B cell (primary cell): ENCODE measurements at regions not wholly inside any gene's neighbourhood (a gene's known extent, or its start where the extent isn't known, plus 50 kb on each side); places are given as distances from the start of the nearest gene placed in this dataset.

Experiments
- ATAC-seq: fragments of 200-7000 bp; cut with Tn5 transposase; one replicate; pipeline ENCODE4 v1.10.0; 2021; ENCODE audit warnings: low read depth, mild to moderate bottlenecking, moderate number of reproducible peaks, moderate library complexity
- CTCF ChIA-PET: fragments of 350-600 bp; sonication (Branson Sonifier 250); formaldehyde crosslinking; loops from one replicate; lab custom pipeline; 2021; ENCODE audit warnings: antibody characterized with exemption, inconsistent platforms; lab: Charles Lee
- POLR2A ChIA-PET: fragments of 350-600 bp; sonication (Branson Sonifier 250); formaldehyde crosslinking; loops from one replicate; lab custom pipeline; 2021; ENCODE audit warnings: antibody characterized with exemption; lab: Charles Lee
- DNase-seq: peaks from one replicate; pipeline ENCODE4 v3.0.0; 2013
- H2AFZ ChIP-seq: 2 replicates; pipeline ENCODE4 v1.6.1; 2012; ENCODE audit warnings: mild to moderate bottlenecking, low read depth, low read length; ENCODE audit not compliant: insufficient read depth, poor library complexity, severe bottlenecking
- H3K27ac ChIP-seq, 2 donors: 1 replicate in 1 of 2; 2 replicates in 1 of 2; pipeline ENCODE4 v1.5.1; 2012 to 2013; ENCODE audit warnings: low read length in 2 of 2, mild to moderate bottlenecking in 2 of 2, moderate library complexity in 1 of 2
- H3K27me3 ChIP-seq, 4 experiments: fragments of 200-600 bp in 1 of 4; sonication (generic) in 1 of 4; replicated peaks in 1 of 4; 1 replicate in 2 of 4; 2 replicates in 2 of 4; pipeline versions ENCODE4 v1.6.1 to v1.7.0; 2013 to 2016; ENCODE audit warnings: low read length in 3 of 4, mild to moderate bottlenecking in 2 of 4, mixed read lengths in 1 of 4, moderate library complexity in 1 of 4; ENCODE audit not compliant: insufficient read depth in 4 of 4, control insufficient read depth in 3 of 4; ENCODE audit errors: control extremely low read depth in 1 of 4
- H3K36me3 ChIP-seq, 2 experiments: replicated peaks in 1 of 2; 1 replicate in 1 of 2; 2 replicates in 1 of 2; pipeline versions ENCODE4 v1.6.1 to v1.7.1; 2013; ENCODE audit warnings: low read length in 1 of 2; ENCODE audit not compliant: insufficient read depth in 2 of 2, control insufficient read depth in 1 of 2; ENCODE audit errors: control extremely low read depth in 1 of 2, extremely low read depth in 1 of 2
- H3K4me1 ChIP-seq, 2 donors: fragments of 200-600 bp in 1 of 2; sonication (generic) in 1 of 2; 1 replicate in 1 of 2; 2 replicates in 1 of 2; pipeline versions ENCODE4 v1.5.1 to v1.6.1; 2013 to 2017; ENCODE audit warnings: low read length in 2 of 2; ENCODE audit not compliant: control insufficient read depth in 2 of 2, insufficient read depth in 2 of 2
- H3K4me2 ChIP-seq: replicated peaks from 2 replicates; pipeline ENCODE3; 2012; ENCODE audit warnings: mild to moderate bottlenecking, low read depth, low read length; ENCODE audit not compliant: poor library complexity, severe bottlenecking
- H3K4me3 ChIP-seq, 5 experiments: fragments of 200-600 bp in 1 of 5; sonication (generic) in 1 of 5; 1 replicate in 3 of 5; 2 replicates in 2 of 5; pipeline versions ENCODE4 v1.5.1 to v1.7.0; 2011 to 2016; ENCODE audit warnings: low read length in 4 of 5, mild to moderate bottlenecking in 4 of 5, low read depth in 2 of 5, control low read depth in 1 of 5, moderate library complexity in 1 of 5; ENCODE audit not compliant: insufficient read depth in 1 of 5; ENCODE audit errors: control extremely low read depth in 1 of 5, extremely low read depth in 1 of 5
- H3K79me2 ChIP-seq: fragments of 200-600 bp; sonication (generic); one replicate; pipeline ENCODE4 v1.6.0; 2016; ENCODE audit warnings: low read length; ENCODE audit not compliant: control insufficient read depth, insufficient read depth
- H3K9ac ChIP-seq: fragments of 200-600 bp; sonication (generic); 2 replicates; pipeline ENCODE4 v1.6.1; 2017; ENCODE audit warnings: mild to moderate bottlenecking, low read length, moderate library complexity
- H3K9me3 ChIP-seq, 3 donors: one replicate each; pipeline versions ENCODE4 v1.6.1 to v1.7.1; 2013; ENCODE audit warnings: low read length in 2 of 3; ENCODE audit not compliant: control insufficient read depth in 2 of 3, insufficient read depth in 1 of 3; ENCODE audit errors: control extremely low read depth in 1 of 3
- H4K20me1 ChIP-seq: 2 replicates; pipeline ENCODE4 v1.6.0; 2012; ENCODE audit warnings: mild to moderate bottlenecking, low read length; ENCODE audit not compliant: insufficient read depth, control insufficient read depth, poor library complexity, severe bottlenecking
- H3K27ac Mint-ChIP-seq: one replicate; pipeline ENCODE4 v1.8.0; 2021; ENCODE audit warnings: mixed read lengths
- H3K27me3 Mint-ChIP-seq: one replicate; pipeline ENCODE4 v1.8.0; 2021; ENCODE audit warnings: mixed read lengths
- H3K4me1 Mint-ChIP-seq: one replicate; pipeline ENCODE4 v1.8.0; 2021; ENCODE audit warnings: mixed read lengths
- H3K4me3 Mint-ChIP-seq: one replicate; pipeline ENCODE4 v1.8.0; 2021; ENCODE audit warnings: mixed read lengths
- H3K9me3 Mint-ChIP-seq: one replicate; pipeline ENCODE4 v1.8.0; 2022; ENCODE audit warnings: mixed read lengths; ENCODE audit not compliant: insufficient read depth
- EZH2 ChIP-seq: IDR thresholded peaks from 2 replicates; pipeline ENCODE4 v1.6.1; 2012; ENCODE audit warnings: borderline replicate concordance, low read depth, mild to moderate bottlenecking, moderate library complexity, low read length; ENCODE audit not compliant: insufficient read depth, poor library complexity, severe bottlenecking
- WGBS: methylation state at CpG from one replicate; pipeline ENCODE4 v1.1.5; 2013; ENCODE audit warnings: missing lambda C conversion rate; ENCODE audit not compliant: insufficient coverage; 5-methylcytosine and 5-hydroxymethylcytosine counted together
- intact Hi-C: fragments of 100-400 bp; cut with micrococcal nuclease; formaldehyde crosslinking; loops from one replicate; pipeline ENCODE4 v1.10.0; 2022
- TF ChIP-seq, protein P1 (sequence below): fragments of 200-600 bp; IDR thresholded peaks from one replicate; pipeline ENCODE4 v1.8.0; 2022; ENCODE audit warnings: antibody characterized with exemption, mild to moderate bottlenecking

DNA sequence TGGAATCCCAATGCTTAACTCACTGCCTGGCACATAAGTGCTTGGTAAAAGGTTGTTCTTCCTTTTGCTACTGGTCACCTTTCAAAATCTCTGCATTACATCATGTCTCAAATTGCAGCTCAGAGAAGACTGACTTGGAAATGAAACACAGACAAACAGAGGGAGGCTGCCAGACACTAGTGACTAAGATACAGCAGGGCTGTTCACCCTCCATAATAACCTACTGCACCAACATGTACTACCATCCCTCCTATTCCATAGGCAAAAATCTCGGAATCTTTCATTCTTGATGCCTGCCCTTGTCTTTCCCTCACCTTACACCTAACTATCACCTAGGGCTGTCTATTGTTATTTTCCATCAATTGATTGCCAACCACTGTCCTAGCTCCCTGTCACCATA, 502.3 kb upstream of the ADAMTS9 start:
- POLR2A ChIA-PET: no interaction called here
- DNase-seq (no peak), ATAC-seq (no peak)
- peaks cover 7% of the 10 kb centered on the region for H3K9me3 Mint-ChIP-seq
- no peaks in the 10 kb centered on the region for H3K9me3 ChIP-seq
- H3K4me2 ChIP-seq: no peak overlapping the region
- no peaks in the 10 kb centered on the region for H3K79me2 ChIP-seq
- no peak overlapping the region for H3K4me3 ChIP-seq
- WGBS: 80% methylated on average over 1 of the region's 1 CpG
- no peak overlapping the region for H2AFZ ChIP-seq
- no peak overlapping the region for H3K4me3 Mint-ChIP-seq
- intact Hi-C loops: no loop called here
- no peak for TF ChIP-seq EZH2
- TF ChIP-seq, protein P1, sequence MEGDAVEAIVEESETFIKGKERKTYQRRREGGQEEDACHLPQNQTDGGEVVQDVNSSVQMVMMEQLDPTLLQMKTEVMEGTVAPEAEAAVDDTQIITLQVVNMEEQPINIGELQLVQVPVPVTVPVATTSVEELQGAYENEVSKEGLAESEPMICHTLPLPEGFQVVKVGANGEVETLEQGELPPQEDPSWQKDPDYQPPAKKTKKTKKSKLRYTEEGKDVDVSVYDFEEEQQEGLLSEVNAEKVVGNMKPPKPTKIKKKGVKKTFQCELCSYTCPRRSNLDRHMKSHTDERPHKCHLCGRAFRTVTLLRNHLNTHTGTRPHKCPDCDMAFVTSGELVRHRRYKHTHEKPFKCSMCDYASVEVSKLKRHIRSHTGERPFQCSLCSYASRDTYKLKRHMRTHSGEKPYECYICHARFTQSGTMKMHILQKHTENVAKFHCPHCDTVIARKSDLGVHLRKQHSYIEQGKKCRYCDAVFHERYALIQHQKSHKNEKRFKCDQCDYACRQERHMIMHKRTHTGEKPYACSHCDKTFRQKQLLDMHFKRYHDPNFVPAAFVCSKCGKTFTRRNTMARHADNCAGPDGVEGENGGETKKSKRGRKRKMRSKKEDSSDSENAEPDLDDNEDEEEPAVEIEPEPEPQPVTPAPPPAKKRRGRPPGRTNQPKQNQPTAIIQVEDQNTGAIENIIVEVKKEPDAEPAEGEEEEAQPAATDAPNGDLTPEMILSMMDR: no peak
- H3K9ac ChIP-seq: no peak overlapping the region
- H3K36me3 ChIP-seq: no peaks in the 10 kb centered on the region
- H3K27ac Mint-ChIP-seq: no peak overlapping the region
- no peaks in the 10 kb centered on the region for H3K4me1 ChIP-seq
- H3K27me3 ChIP-seq: no peaks in the 10 kb centered on the region
- H4K20me1 ChIP-seq: no peaks in the 10 kb centered on the region
- CTCF ChIA-PET: no interaction called here
- no peaks in the 10 kb centered on the region for H3K27me3 Mint-ChIP-seq
- H3K27ac ChIP-seq: no peak overlapping the region
- no peaks in the 10 kb centered on the region for H3K4me1 Mint-ChIP-seq

GRCh38 chr3:65186268-65186667, 498.5 kb upstream of the ADAMTS9 start:
- H4K20me1 ChIP-seq: no peaks in the 10 kb centered on the region
- no peak overlapping the region for H3K4me3 Mint-ChIP-seq
- H3K9me3 Mint-ChIP-seq: peaks cover 7% of the 10 kb centered on the region
- no peak overlapping the region for H3K9ac ChIP-seq
- peaks cover 0 to 2% (median 0%) of the 10 kb centered on the region in 3 donors for H3K9me3 ChIP-seq
- H3K27me3 ChIP-seq: no peaks in the 10 kb centered on the region
- H3K4me1 ChIP-seq: no peaks in the 10 kb centered on the region
- H3K79me2 ChIP-seq: no peaks in the 10 kb centered on the region
- ATAC-seq (no peak), DNase-seq (no peak)
- H2AFZ ChIP-seq: no peak overlapping the region
- H3K4me2 ChIP-seq: no peak overlapping the region
- H3K27ac Mint-ChIP-seq: no peak overlapping the region
- no peak overlapping the region for H3K27ac ChIP-seq
- WGBS: no CpG with 5 or more reads among the region's 2 CpGs
- POLR2A ChIA-PET: no interaction called here
- no peaks in the 10 kb centered on the region for H3K4me1 Mint-ChIP-seq
- TF ChIP-seq, protein P1: no peak
- TF ChIP-seq EZH2: no peak
- no peak overlapping the region for H3K4me3 ChIP-seq
- no peaks in the 10 kb centered on the region for H3K36me3 ChIP-seq
- H3K27me3 Mint-ChIP-seq: no peaks in the 10 kb centered on the region
- intact Hi-C loops: no loop called here
- CTCF ChIA-PET: no interaction called here
